ENCODE measurements at regions not wholly inside any gene's neighbourhood (a gene's known extent, or its start where the extent isn't known, plus 50 kb on each side); places are given as distances from the start of the nearest gene placed in this dataset.

- no peaks in the 10 kb centered on the region for H3K4me1 ChIP-seq (replicated peaks; ENCODE audit: insufficient read depth)
- H3F3A ChIP-seq (ENCODE audit: insufficient read depth, low read depth): no peaks in the 10 kb centered on the region
- intact Hi-C loops (cut with micrococcal nuclease; ENCODE audit: unreplicated experiment): no loop called here
- no peaks in the 10 kb centered on the region for H3K79me2 ChIP-seq (ENCODE audit: low read depth)
- H3K27me3 ChIP-seq (ENCODE audit: insufficient read depth, low read depth): no peaks in the 10 kb centered on the region
- H3K9me3 ChIP-seq (ENCODE audit: insufficient read depth, low read depth): no peaks in the 10 kb centered on the region
- TF ChIP-seq, protein P1, sequence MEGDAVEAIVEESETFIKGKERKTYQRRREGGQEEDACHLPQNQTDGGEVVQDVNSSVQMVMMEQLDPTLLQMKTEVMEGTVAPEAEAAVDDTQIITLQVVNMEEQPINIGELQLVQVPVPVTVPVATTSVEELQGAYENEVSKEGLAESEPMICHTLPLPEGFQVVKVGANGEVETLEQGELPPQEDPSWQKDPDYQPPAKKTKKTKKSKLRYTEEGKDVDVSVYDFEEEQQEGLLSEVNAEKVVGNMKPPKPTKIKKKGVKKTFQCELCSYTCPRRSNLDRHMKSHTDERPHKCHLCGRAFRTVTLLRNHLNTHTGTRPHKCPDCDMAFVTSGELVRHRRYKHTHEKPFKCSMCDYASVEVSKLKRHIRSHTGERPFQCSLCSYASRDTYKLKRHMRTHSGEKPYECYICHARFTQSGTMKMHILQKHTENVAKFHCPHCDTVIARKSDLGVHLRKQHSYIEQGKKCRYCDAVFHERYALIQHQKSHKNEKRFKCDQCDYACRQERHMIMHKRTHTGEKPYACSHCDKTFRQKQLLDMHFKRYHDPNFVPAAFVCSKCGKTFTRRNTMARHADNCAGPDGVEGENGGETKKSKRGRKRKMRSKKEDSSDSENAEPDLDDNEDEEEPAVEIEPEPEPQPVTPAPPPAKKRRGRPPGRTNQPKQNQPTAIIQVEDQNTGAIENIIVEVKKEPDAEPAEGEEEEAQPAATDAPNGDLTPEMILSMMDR (conservative IDR thresholded peaks at IDR 0.05): no peak
- TF ChIP-seq EZH2 (IDR thresholded peaks at IDR 0.05; ENCODE audit: low read depth): no peak
- no peak overlapping the region for H2AFZ ChIP-seq
- H4K20me1 ChIP-seq (ENCODE audit: insufficient read depth): no peaks in the 10 kb centered on the region
- no peaks in the 10 kb centered on the region for H3K36me3 ChIP-seq (ENCODE audit: low read depth)
- no peak overlapping the region for H3K27ac ChIP-seq
- BruUV-seq (replicated peaks): no TSS peak
- ChIA-PET CTCF (no interaction called here), POLR2A (ENCODE audit: unreplicated experiment) (no interaction called here)
- no peak overlapping the region for H3K4me2 ChIP-seq
- no peak for DNase-seq
- H3K4me3 ChIP-seq: no peak overlapping the region
- no peaks in the 10 kb centered on the region for H3K9me2 ChIP-seq (ENCODE audit: insufficient read depth)
These were observed 467.3 kb upstream of the CLINT1 start for GRCh38 chr5:158326256-158326655.

GRCh38 chr5:158324236-158324635 lies 465.3 kb upstream of the CLINT1 start:
- TF ChIP-seq, protein P1 (conservative IDR thresholded peaks at IDR 0.05): no peak
- TF ChIP-seq EZH2 (IDR thresholded peaks at IDR 0.05; ENCODE audit: low read depth): no peak
- no peaks in the 10 kb centered on the region for H3K36me3 ChIP-seq (ENCODE audit: low read depth)
- ChIA-PET POLR2A (ENCODE audit: unreplicated experiment) (no interaction called here), CTCF (no interaction called here)
- no peaks in the 10 kb centered on the region for H3K79me2 ChIP-seq (ENCODE audit: low read depth)
- no peaks in the 10 kb centered on the region for H3K27me3 ChIP-seq (ENCODE audit: insufficient read depth, low read depth)
- H3K4me1 ChIP-seq (replicated peaks; ENCODE audit: insufficient read depth): no peaks in the 10 kb centered on the region
- intact Hi-C loops (cut with micrococcal nuclease; ENCODE audit: unreplicated experiment): no loop called here
- no peaks in the 10 kb centered on the region for H3K9me3 ChIP-seq (ENCODE audit: insufficient read depth, low read depth)
- no peak overlapping the region for H2AFZ ChIP-seq
- H3K4me3 ChIP-seq: no peak overlapping the region
- no peak overlapping the region for H3K4me2 ChIP-seq
- no peak overlapping the region for H3K27ac ChIP-seq
- BruUV-seq (replicated peaks): no TSS peak
- no peaks in the 10 kb centered on the region for H4K20me1 ChIP-seq (ENCODE audit: insufficient read depth)
- no peaks in the 10 kb centered on the region for H3K9me2 ChIP-seq (ENCODE audit: insufficient read depth)
- no peaks in the 10 kb centered on the region for H3F3A ChIP-seq (ENCODE audit: insufficient read depth, low read depth)
- DNase-seq: no peak

DNA sequence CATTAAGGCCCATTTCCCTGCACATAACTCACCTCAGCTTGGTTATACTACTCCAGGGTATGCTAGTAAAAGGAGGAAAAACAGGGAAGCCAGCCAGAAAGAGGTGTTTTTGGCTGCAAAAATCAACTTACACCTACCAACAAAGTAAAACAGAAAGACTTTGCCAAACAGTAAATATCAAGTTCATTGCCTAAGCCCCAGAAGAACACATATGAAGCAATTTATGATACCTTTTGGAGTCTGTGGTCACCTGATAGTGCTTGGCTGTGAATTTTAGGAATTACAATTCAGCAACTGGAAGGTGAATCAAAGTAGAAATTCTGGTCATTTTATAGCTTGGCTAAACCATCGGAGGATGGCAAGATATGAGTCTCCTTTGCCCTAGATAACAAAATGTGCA lies 463.7 kb upstream of the CLINT1 start:
- Histone ChIP-seq H3F3A (ENCODE audit: insufficient read depth, low read depth) (no peaks in the 10 kb centered on the region), H3K79me2 (ENCODE audit: low read depth) (no peaks in the 10 kb centered on the region), H3K27ac (no peak overlapping the region), H3K4me3 (no peak overlapping the region), H3K9me3 (ENCODE audit: insufficient read depth, low read depth) (no peaks in the 10 kb centered on the region), H2AFZ (no peak overlapping the region), H4K20me1 (ENCODE audit: insufficient read depth) (no peaks in the 10 kb centered on the region), H3K27me3 (ENCODE audit: insufficient read depth, low read depth) (0 out of 2 replicates have a peak, but pooled peaks cover 4% of the 10 kb centered on the region), H3K4me1 (replicated peaks; ENCODE audit: insufficient read depth) (no peaks in the 10 kb centered on the region), H3K4me2 (no peak overlapping the region), H3K36me3 (ENCODE audit: low read depth) (no peaks in the 10 kb centered on the region), H3K9me2 (ENCODE audit: insufficient read depth) (no peaks in the 10 kb centered on the region)
- no peak for DNase-seq
- CTCF ChIA-PET: no interaction called here
- BruUV-seq (replicated peaks): no TSS peak
- POLR2A ChIA-PET (ENCODE audit: unreplicated experiment): no interaction called here
- intact Hi-C loops (cut with micrococcal nuclease; ENCODE audit: unreplicated experiment): no loop called here
- no peak for TF ChIP-seq EZH2 (IDR thresholded peaks at IDR 0.05; ENCODE audit: low read depth)
- TF ChIP-seq, protein P1 (conservative IDR thresholded peaks at IDR 0.05): no peak
